ENCODE measurements at regions not wholly inside any gene's neighbourhood (a gene's known extent, or its start where the extent isn't known, plus 50 kb on each side); places are given as distances from the start of the nearest gene placed in this dataset.

DNA sequence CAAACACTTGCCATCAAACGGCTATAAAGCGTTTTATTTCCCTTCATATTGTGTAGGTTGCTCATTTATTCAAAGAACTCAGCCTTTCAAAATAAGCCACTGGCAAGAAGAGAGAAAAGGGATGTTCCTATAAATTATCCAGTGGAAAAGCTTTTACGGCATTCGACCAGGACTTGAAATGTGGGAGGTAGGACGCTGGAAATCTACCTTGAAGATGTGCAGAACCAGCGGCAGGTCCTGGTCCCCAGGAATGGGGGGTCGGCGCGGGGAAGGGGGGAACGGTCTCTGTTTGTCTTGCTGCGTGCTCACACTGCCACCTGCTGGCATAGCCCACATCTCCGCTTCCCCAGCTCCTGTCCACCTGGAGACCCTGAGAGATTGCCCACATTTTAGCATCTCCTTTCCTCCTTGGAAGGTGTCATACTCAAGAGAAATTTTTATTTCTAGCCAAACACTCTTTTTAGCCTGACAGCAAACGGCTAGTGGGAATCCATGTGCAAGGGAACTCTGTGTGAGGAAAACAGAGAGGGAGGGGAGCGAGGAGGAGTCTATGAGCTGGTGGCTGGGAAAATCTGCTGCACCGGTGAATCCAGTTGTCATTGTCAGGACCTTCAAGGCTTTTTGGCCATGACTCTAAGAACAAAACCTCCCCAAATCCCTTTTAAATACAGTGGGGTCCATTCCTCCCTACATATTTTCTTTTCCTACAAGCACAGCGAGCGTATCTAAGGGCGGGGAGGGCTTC lies 349.0 kb upstream of the PKDCC start:
- DNase-seq (ENCODE audit: low spot score): peak; percentile 43

DNA sequence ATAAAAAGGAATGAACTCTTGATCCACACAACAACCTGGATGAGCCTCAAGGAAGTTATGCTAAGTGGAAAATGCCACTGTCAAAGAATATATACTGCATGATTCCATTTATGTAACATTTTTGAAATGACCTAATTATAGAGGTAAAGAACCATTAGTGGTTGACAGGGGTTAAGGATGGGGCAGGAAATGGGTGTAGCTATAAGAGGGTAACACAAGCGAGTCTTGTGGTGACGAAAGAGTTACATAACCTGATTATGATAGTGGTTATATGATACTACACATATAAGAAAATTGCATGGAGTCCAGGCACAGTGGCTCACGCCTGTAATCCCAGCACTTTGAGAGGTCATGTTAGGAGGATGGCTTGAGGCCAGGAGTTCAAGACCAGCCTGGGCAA lies 346.6 kb upstream of the PKDCC start:
- no peak for DNase-seq (ENCODE audit: low spot score)
- in situ Hi-C loops (cut with MboI; ENCODE audit: low sequenced_read_pairs, unreplicated experiment): no loop called here
- TF ChIP-seq, protein P1, sequence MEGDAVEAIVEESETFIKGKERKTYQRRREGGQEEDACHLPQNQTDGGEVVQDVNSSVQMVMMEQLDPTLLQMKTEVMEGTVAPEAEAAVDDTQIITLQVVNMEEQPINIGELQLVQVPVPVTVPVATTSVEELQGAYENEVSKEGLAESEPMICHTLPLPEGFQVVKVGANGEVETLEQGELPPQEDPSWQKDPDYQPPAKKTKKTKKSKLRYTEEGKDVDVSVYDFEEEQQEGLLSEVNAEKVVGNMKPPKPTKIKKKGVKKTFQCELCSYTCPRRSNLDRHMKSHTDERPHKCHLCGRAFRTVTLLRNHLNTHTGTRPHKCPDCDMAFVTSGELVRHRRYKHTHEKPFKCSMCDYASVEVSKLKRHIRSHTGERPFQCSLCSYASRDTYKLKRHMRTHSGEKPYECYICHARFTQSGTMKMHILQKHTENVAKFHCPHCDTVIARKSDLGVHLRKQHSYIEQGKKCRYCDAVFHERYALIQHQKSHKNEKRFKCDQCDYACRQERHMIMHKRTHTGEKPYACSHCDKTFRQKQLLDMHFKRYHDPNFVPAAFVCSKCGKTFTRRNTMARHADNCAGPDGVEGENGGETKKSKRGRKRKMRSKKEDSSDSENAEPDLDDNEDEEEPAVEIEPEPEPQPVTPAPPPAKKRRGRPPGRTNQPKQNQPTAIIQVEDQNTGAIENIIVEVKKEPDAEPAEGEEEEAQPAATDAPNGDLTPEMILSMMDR (IDR thresholded peaks at IDR 0.05; ENCODE audit: borderline replicate concordance, control extremely low read depth, extremely low read depth, insufficient read depth, missing control alignments): no peak

More for the DNA sequence above, 349.0 kb upstream of the PKDCC start:
- TF ChIP-seq, protein P1 (IDR thresholded peaks at IDR 0.05; ENCODE audit: borderline replicate concordance, control extremely low read depth, extremely low read depth, insufficient read depth, missing control alignments): peak; percentile 58
- in situ Hi-C loops (cut with MboI; ENCODE audit: low sequenced_read_pairs, unreplicated experiment): loop anchor here (25.0 kb wide), 1 partner anchor 88 kb away; no protein-coding TSS in a partner anchor

DNA sequence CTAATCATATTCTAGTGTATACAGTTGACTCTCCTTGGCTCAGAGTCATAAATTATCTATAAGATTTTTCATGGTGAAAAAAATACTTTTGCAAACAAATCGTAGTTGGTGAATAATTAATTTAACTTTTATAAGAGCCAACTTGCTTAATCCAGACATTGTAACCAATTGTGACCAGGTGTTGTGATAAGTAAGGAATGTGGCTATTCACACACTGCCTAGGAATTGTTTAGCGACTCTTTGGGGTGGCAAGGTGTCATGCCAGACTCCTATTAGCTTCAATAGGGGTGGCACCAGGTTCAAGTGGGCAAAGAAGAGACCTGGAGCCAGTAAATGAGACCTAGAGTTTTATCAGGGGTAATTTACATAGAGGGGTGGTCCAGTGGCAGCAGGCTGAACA lies 344.7 kb upstream of the PKDCC start:
- in situ Hi-C loops (cut with MboI; ENCODE audit: low sequenced_read_pairs, unreplicated experiment): no loop called here
- DNase-seq (ENCODE audit: low spot score): no peak
- TF ChIP-seq, protein P1 (IDR thresholded peaks at IDR 0.05; ENCODE audit: borderline replicate concordance, control extremely low read depth, extremely low read depth, insufficient read depth, missing control alignments): no peak

DNA sequence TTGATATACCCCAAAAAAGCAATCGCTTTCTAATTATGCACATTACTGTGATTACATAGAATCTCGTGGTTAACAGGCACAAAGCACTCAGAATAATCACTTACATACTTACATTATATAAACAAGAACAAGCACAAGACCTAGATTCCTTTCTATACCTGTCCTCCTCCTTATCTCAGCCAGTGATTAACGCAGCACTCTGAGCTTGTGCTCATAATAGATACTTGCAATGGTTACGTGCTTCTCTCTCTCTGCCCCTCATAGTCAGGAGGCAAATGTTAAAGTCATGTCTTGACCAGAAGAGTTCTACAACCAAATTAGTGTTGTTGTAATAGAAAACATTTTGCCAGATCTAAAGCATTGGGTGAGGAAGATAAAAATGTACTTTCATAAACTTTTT lies 342.2 kb upstream of the PKDCC start:
- TF ChIP-seq, protein P1 (IDR thresholded peaks at IDR 0.05; ENCODE audit: borderline replicate concordance, control extremely low read depth, extremely low read depth, insufficient read depth, missing control alignments): no peak
- no peak for DNase-seq (ENCODE audit: low spot score)
- in situ Hi-C loops (cut with MboI; ENCODE audit: low sequenced_read_pairs, unreplicated experiment): no loop called here

DNA sequence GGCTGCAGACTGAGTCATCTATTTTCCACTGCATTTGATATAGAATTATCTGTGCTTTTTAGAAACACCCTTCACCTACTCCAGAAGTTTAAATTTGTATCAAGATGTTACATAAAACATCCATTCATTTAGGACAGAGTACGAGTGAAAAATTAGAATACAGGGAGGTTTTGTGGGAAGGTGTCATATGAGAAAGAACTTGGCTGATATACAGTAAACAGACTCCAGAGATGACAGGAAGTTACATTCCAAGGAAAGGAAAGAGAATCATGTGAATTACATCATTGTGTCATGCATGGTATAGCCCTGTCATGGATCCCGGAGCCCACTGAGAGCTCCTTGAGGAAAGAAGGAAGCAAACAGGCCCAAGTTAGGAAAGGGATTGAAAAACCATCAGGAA lies 341.5 kb upstream of the PKDCC start:
- DNase-seq (ENCODE audit: low spot score): no peak
- TF ChIP-seq, protein P1 (IDR thresholded peaks at IDR 0.05; ENCODE audit: borderline replicate concordance, control extremely low read depth, extremely low read depth, insufficient read depth, missing control alignments): no peak
- in situ Hi-C loops (cut with MboI; ENCODE audit: low sequenced_read_pairs, unreplicated experiment): no loop called here

DNA sequence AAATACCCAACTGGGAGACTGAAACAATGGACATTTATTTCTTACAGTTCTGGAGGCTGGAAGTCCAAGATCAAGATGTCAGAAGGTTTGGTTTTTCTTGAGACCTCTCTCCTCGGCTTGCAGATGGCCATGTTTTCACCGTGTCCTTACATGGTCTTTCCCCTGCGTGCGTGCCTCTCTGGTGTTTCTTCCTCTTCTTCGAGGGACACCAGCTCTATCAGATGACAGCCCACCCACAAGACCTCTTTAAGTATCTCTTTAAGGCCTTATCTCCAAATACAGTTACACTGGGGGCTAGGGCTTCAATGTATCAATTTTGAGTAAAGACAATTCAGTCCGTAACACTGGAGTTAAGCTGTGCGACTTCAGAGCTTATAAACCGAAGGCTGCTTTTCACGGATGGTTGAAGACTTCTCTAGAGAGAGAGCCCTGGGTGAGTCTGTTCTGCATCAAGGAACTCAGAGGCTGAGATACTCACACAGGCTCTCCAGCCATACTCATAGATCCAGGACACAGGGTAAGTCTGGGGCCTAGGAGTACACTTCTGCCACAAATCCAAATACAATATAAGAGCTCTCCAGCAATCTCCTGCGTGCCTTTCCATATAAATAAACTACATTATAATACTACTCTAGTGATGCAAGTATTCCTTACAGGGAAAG lies 339.9 kb upstream of the PKDCC start:
- in situ Hi-C loops (cut with MboI; ENCODE audit: low sequenced_read_pairs, unreplicated experiment): no loop called here
- DNase-seq (ENCODE audit: low spot score): no peak
- TF ChIP-seq, protein P1 (IDR thresholded peaks at IDR 0.05; ENCODE audit: borderline replicate concordance, control extremely low read depth, extremely low read depth, insufficient read depth, missing control alignments): no peak

Measured in GM13976 (cell line).